Caco-2 (cell line): ENCODE measurements at regions not wholly inside any gene's neighbourhood (a gene's known extent, or its start where the extent isn't known, plus 50 kb on each side); places are given as distances from the start of the nearest gene placed in this dataset.

ENCODE experiments used
- BruUV-seq: library from RNA; stranded (reverse); fragments of 400-500 nt; replicated peaks from 2 replicates; lab custom pipeline; 2021; lab: Mats Ljungman, UMichigan
- CTCF ChIA-PET: fragments of 300-600 bp; sonication (Branson Sonifier 250); formaldehyde crosslinking; loops from one replicate; lab custom pipeline; 2022; ENCODE audit warnings: antibody characterized with exemption; lab: Charles Lee
- POLR2A ChIA-PET: fragments of 300-600 bp; sonication (Branson Sonifier 250); formaldehyde crosslinking; loops from one replicate; lab custom pipeline; 2022; ENCODE audit warnings: antibody characterized with exemption; lab: Charles Lee
- DNase-seq, 2 experiments: peaks; one replicate each; pipeline versions ENCODE4 v3.0.0 to v3.0.0-alpha.2; 2020 to 2022
- H3K27me3 ChIP-seq: replicated peaks from 2 replicates; pipeline ENCODE4 v1.6.0; 2011; ENCODE audit warnings: low read length; ENCODE audit not compliant: control insufficient read depth, insufficient read depth
- H3K36me3 ChIP-seq: 2 replicates; pipeline ENCODE4 v1.5.1; 2011; ENCODE audit warnings: low read length; ENCODE audit not compliant: control insufficient read depth, insufficient read depth
- H3K4me1 ChIP-seq: fragments of 250-450 bp; sonication (Bioruptor Pico); 2 replicates; pipeline ENCODE4 v1.5.1; 2020; ENCODE audit warnings: mild to moderate bottlenecking
- H3K4me3 ChIP-seq: 2 replicates; pipeline ENCODE4 v1.5.1; 2011; ENCODE audit warnings: low read depth, mild to moderate bottlenecking, control low read depth, low read length
- H3K9me3 ChIP-seq: fragments of 250-450 bp; sonication (Bioruptor Pico); 2 replicates; pipeline ENCODE4 v1.5.1; 2020; ENCODE audit warnings: mild to moderate bottlenecking, moderate library complexity
- H3K27ac Mint-ChIP-seq: one replicate; pipeline ENCODE4 v1.8.0; 2022; ENCODE audit warnings: mixed read lengths; ENCODE audit not compliant: unreplicated experiment
- H3K27me3 Mint-ChIP-seq: one replicate; pipeline ENCODE4 v1.8.0; 2022; ENCODE audit warnings: mixed read lengths; ENCODE audit not compliant: insufficient read depth, unreplicated experiment
- H3K36me3 Mint-ChIP-seq: one replicate; pipeline ENCODE4 v1.8.0; 2022; ENCODE audit warnings: mild to moderate bottlenecking, mixed read lengths; ENCODE audit not compliant: insufficient read depth, unreplicated experiment
- H3K4me1 Mint-ChIP-seq: one replicate; pipeline ENCODE4 v1.8.0; 2022; ENCODE audit warnings: low read depth, mixed read lengths; ENCODE audit not compliant: unreplicated experiment
- H3K4me3 Mint-ChIP-seq: one replicate; pipeline ENCODE4 v1.8.0; 2022; ENCODE audit warnings: mild to moderate bottlenecking, moderate library complexity, mixed read lengths; ENCODE audit not compliant: unreplicated experiment
- H3K9me3 Mint-ChIP-seq: one replicate; pipeline ENCODE4 v1.8.0; 2022; ENCODE audit warnings: mixed read lengths; ENCODE audit not compliant: unreplicated experiment
- intact Hi-C: fragments of 100-400 bp; cut with micrococcal nuclease; formaldehyde crosslinking; loops from one replicate; pipeline ENCODE4 v1.10.0; 2022; ENCODE audit not compliant: unreplicated experiment
- TF ChIP-seq, protein P1 (sequence below), 2 experiments: fragments of 200-600 bp in 1 of 2; IDR thresholded peaks; 1 replicate in 1 of 2; 2 replicates in 1 of 2; pipeline versions ENCODE4 v1.5.1 to v1.8.0; 2011 to 2022; ENCODE audit warnings: antibody characterized with exemption in 1 of 2, control low read depth in 1 of 2, inconsistent platforms in 1 of 2, low read depth in 1 of 2, low read length in 1 of 2, mild to moderate bottlenecking in 1 of 2, moderate library complexity in 1 of 2; ENCODE audit not compliant: insufficient read depth in 1 of 2, severe bottlenecking in 1 of 2, unreplicated experiment in 1 of 2

- H3K27ac Mint-ChIP-seq: no peak overlapping the region
- H3K4me3 Mint-ChIP-seq: no peak overlapping the region
- ChIA-PET POLR2A (no interaction called here), CTCF (no interaction called here)
- Histone ChIP-seq H3K36me3 (no peaks in the 10 kb centered on the region), H3K27me3 (no peaks in the 10 kb centered on the region), H3K4me3 (no peak overlapping the region), H3K4me1 (no peaks in the 10 kb centered on the region), H3K9me3 (no peaks in the 10 kb centered on the region)
- TF ChIP-seq, protein P1, sequence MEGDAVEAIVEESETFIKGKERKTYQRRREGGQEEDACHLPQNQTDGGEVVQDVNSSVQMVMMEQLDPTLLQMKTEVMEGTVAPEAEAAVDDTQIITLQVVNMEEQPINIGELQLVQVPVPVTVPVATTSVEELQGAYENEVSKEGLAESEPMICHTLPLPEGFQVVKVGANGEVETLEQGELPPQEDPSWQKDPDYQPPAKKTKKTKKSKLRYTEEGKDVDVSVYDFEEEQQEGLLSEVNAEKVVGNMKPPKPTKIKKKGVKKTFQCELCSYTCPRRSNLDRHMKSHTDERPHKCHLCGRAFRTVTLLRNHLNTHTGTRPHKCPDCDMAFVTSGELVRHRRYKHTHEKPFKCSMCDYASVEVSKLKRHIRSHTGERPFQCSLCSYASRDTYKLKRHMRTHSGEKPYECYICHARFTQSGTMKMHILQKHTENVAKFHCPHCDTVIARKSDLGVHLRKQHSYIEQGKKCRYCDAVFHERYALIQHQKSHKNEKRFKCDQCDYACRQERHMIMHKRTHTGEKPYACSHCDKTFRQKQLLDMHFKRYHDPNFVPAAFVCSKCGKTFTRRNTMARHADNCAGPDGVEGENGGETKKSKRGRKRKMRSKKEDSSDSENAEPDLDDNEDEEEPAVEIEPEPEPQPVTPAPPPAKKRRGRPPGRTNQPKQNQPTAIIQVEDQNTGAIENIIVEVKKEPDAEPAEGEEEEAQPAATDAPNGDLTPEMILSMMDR (IDR thresholded peaks at IDR 0.05; ENCODE audit: insufficient read depth in 1 of 2, low read depth in 1 of 2, low read length in 1 of 2, severe bottlenecking in 1 of 2, unreplicated experiment in 1 of 2): no peak
- H3K27me3 Mint-ChIP-seq: peaks cover 3% of the 10 kb centered on the region
- DNase-seq: no peak
- H3K9me3 Mint-ChIP-seq: no peaks in the 10 kb centered on the region
- no peaks in the 10 kb centered on the region for H3K36me3 Mint-ChIP-seq
- intact Hi-C loops: no loop called here
- H3K4me1 Mint-ChIP-seq: no peaks in the 10 kb centered on the region
- BruUV-seq: no TSS peak
Observed at GRCh38 chr3:139286241-139286640, 57.6 kb upstream of the MRPS22 start.

GRCh38 chr3:139286825-139287224, 57.0 kb upstream of the MRPS22 start:
- no peaks in the 10 kb centered on the region for H3K36me3 ChIP-seq
- H3K36me3 Mint-ChIP-seq: no peaks in the 10 kb centered on the region
- no peak overlapping the region for H3K4me3 ChIP-seq
- DNase-seq: no peak
- no peaks in the 10 kb centered on the region for H3K4me1 ChIP-seq
- no TSS peak for BruUV-seq
- no peaks in the 10 kb centered on the region for H3K9me3 ChIP-seq
- CTCF ChIA-PET: interaction anchor here (0.8 kb wide), 1 partner anchor 67 kb away, joined by 3 read pairs; no protein-coding TSS in a partner anchor
- no peaks in the 10 kb centered on the region for H3K4me1 Mint-ChIP-seq
- POLR2A ChIA-PET: no interaction called here
- TF ChIP-seq, protein P1 (IDR thresholded peaks at IDR 0.05; ENCODE audit: insufficient read depth in 1 of 2, low read depth in 1 of 2, low read length in 1 of 2, severe bottlenecking in 1 of 2, unreplicated experiment in 1 of 2): no peak
- no peak overlapping the region for H3K27ac Mint-ChIP-seq
- H3K27me3 ChIP-seq: no peaks in the 10 kb centered on the region
- H3K27me3 Mint-ChIP-seq: no peaks in the 10 kb centered on the region
- intact Hi-C loops: no loop called here
- no peaks in the 10 kb centered on the region for H3K9me3 Mint-ChIP-seq
- no peak overlapping the region for H3K4me3 Mint-ChIP-seq

DNA sequence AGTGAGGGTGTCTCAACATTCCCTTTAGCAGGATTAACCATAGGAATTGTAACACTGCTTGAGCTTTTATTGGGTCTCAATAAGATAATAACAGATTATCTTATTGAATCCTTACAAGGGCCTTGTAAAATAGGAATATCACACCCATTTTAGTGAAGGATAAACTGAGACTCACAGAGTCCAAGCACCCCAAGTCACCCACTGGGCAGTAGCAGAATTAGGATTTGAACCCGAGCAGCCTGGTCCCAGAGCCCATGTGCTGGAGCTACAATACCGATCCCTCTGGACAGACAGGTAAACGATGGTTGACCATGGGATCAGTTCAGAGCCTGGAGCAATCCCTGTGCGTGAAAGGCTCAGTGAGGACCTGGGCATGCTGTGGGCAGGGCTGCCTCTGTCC, 56.3 kb upstream of the MRPS22 start:
- CTCF ChIA-PET: interaction anchor here (0.8 kb wide), 1 partner anchor 66 kb away, joined by 3 read pairs; no protein-coding TSS in a partner anchor
- Mint-ChIP-seq H3K27me3 (no peaks in the 10 kb centered on the region), H3K9me3 (no peaks in the 10 kb centered on the region), H3K27ac (no peak overlapping the region), H3K36me3 (no peaks in the 10 kb centered on the region), H3K4me3 (no peak overlapping the region), H3K4me1 (no peaks in the 10 kb centered on the region)
- intact Hi-C loops: no loop called here
- TF ChIP-seq, protein P1 (IDR thresholded peaks at IDR 0.05; ENCODE audit: insufficient read depth in 1 of 2, low read depth in 1 of 2, low read length in 1 of 2, severe bottlenecking in 1 of 2, unreplicated experiment in 1 of 2): no peak
- BruUV-seq: no TSS peak
- Histone ChIP-seq H3K4me3 (no peak overlapping the region), H3K9me3 (no peaks in the 10 kb centered on the region), H3K4me1 (no peaks in the 10 kb centered on the region), H3K27me3 (no peaks in the 10 kb centered on the region), H3K36me3 (no peaks in the 10 kb centered on the region)
- POLR2A ChIA-PET: no interaction called here
- no peak for DNase-seq
